Stimulated activated CD8-positive, alpha-beta memory T cell treated with anti-CD3 and anti-CD28 coated beads, Interleukin-15, amount 100 ng/mL, for 4 hours (primary cell): ENCODE measurements at regions not wholly inside any gene's neighbourhood (a gene's known extent, or its start where the extent isn't known, plus 50 kb on each side); places are given as distances from the start of the nearest gene placed in this dataset.

Source experiments
- DNase-seq, 2 donors: peaks; one replicate each; pipeline ENCODE4 v3.0.0-alpha.2; 2020; ENCODE audit warnings: low read depth in 2 of 2

- DNase-seq, result no peak
These were observed 84.0 kb upstream of the NPY start for GRCh38 chr7:24199978-24200377.

- DNase-seq, result no peak
These were observed 83.5 kb upstream of the NPY start for GRCh38 chr7:24200407-24200966.

- no peak for DNase-seq
These were observed 82.8 kb upstream of the NPY start for GRCh38 chr7:24201226-24201625.

GRCh38 chr7:24212073-24212472 is 71.9 kb upstream of the NPY start:
- no peak for DNase-seq

GRCh38 chr7:24213311-24213710 is 70.7 kb upstream of the NPY start:
- no peak for DNase-seq

GRCh38 chr7:24214670-24215069 is 69.3 kb upstream of the NPY start:
- no peak for DNase-seq

GRCh38 chr7:24216576-24217125 is 67.3 kb upstream of the NPY start:
- no peak for DNase-seq

- no peak for DNase-seq
These were observed 62.5 kb upstream of the NPY start for GRCh38 chr7:24221500-24221899.

- no peak for DNase-seq
These were observed 56.9 kb upstream of the NPY start for GRCh38 chr7:24227068-24227467.

GRCh38 chr7:24227603-24228359 is 56.2 kb upstream of the NPY start:
- no peak for DNase-seq

GRCh38 chr7:24229481-24230226 is 54.3 kb upstream of the NPY start:
- no peak for DNase-seq

- DNase-seq, result no peak
These were observed 52.5 kb upstream of the NPY start for GRCh38 chr7:24231493-24231892.

GRCh38 chr7:24233386-24233785 is 50.6 kb upstream of the NPY start:
- DNase-seq, result no peak
